Fibroblast of skin of left quadriceps (primary cell): ENCODE measurements at regions not wholly inside any gene's neighbourhood (a gene's known extent, or its start where the extent isn't known, plus 50 kb on each side); places are given as distances from the start of the nearest gene placed in this dataset.

Source experiments
- DNase-seq, 2 experiments: peaks; one replicate each; pipeline ENCODE4 v3.0.0-alpha.2; 2013; ENCODE audit warnings: low read depth in 2 of 2

GRCh38 chr6:141164042-141164743, 968.5 kb upstream of the GJE1 start:
- no peak for DNase-seq

GRCh38 chr6:141163107-141163506, 969.6 kb upstream of the GJE1 start:
- DNase-seq = no peak

GRCh38 chr6:141158740-141159139, 974.0 kb upstream of the GJE1 start:
- no peak for DNase-seq

- DNase-seq = no peak
Measured at GRCh38 chr6:141153563-141153962, 979.2 kb upstream of the GJE1 start.

- peak; percentile 63 to 66 for DNase-seq
Measured at GRCh38 chr6:141152951-141153350, 979.8 kb upstream of the GJE1 start.

- no peak for DNase-seq
Measured at GRCh38 chr6:141151710-141152417, 980.9 kb upstream of the GJE1 start.

- no peak for DNase-seq
Measured at GRCh38 chr6:141141870-141142269, 990.9 kb upstream of the GJE1 start.

GRCh38 chr6:141140905-141141304, 991.8 kb upstream of the GJE1 start:
- no peak for DNase-seq

GRCh38 chr6:141139461-141139860, 993.3 kb upstream of the GJE1 start:
- DNase-seq = no peak

GRCh38 chr6:141134723-141135122, 998.0 kb upstream of the GJE1 start:
- no peak for DNase-seq

GRCh38 chr6:141133836-141134235, 998.9 kb upstream of the GJE1 start:
- no peak for DNase-seq

GRCh38 chr6:141133346-141133745, 999.4 kb upstream of the GJE1 start:
- peak; percentile 34 for DNase-seq

- DNase-seq = no peak
Measured at GRCh38 chr6:141131616-141132015, 1001.1 kb upstream of the GJE1 start.

- DNase-seq = no peak
Measured at GRCh38 chr6:141123497-141123896, 1009.2 kb upstream of the GJE1 start.

GRCh38 chr6:141123049-141123448, 1009.7 kb upstream of the GJE1 start:
- DNase-seq = no peak

- no peak for DNase-seq
Measured at GRCh38 chr6:141118991-141119390, 1013.7 kb upstream of the GJE1 start.

- DNase-seq = no peak
Measured at GRCh38 chr6:141117874-141118273, 1014.9 kb upstream of the GJE1 start.

GRCh38 chr6:141110481-141110880, 1022.2 kb upstream of the GJE1 start:
- no peak for DNase-seq

GRCh38 chr6:141107591-141108160, 1025.0 kb upstream of the GJE1 start:
- no peak for DNase-seq

GRCh38 chr6:141105481-141105880, 1027.2 kb upstream of the GJE1 start:
- peak; percentile 41 to 42 for DNase-seq

- peak; percentile 42 to 43 for DNase-seq
Measured at GRCh38 chr6:141103246-141103645, 1029.5 kb upstream of the GJE1 start.

GRCh38 chr6:141097471-141097870, 1035.3 kb upstream of the GJE1 start:
- no peak for DNase-seq

- no peak for DNase-seq
Measured at GRCh38 chr6:141095308-141095707, 1037.4 kb upstream of the GJE1 start.
